ENCODE measurements at regions not wholly inside any gene's neighbourhood (a gene's known extent, or its start where the extent isn't known, plus 50 kb on each side); places are given as distances from the start of the nearest gene placed in this dataset.

DNA sequence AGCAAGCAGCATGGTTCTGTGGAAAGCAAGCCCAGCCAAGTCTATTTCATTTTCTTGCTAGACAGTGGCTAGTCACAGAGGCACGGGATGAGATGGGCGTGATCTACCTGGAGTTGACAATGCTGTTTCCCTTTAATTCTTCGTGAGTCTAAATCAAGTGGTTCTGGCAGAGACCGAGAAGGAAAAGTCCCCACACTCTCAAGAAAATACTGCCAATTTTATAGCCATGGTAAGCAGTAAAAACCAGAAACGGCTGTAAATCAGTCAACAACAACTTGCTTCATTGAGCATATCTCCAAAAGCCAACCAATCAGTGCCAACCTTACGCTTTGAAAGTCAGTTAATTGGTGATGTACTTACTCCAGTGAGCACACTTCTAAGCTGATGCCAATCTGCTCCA, 223.4 kb downstream of the SEC23IP start:
- peak overlapping the region; percentile 4; the same call in 1 of the 2 replicates for H3K27ac ChIP-seq
- TF ChIP-seq, protein P1, sequence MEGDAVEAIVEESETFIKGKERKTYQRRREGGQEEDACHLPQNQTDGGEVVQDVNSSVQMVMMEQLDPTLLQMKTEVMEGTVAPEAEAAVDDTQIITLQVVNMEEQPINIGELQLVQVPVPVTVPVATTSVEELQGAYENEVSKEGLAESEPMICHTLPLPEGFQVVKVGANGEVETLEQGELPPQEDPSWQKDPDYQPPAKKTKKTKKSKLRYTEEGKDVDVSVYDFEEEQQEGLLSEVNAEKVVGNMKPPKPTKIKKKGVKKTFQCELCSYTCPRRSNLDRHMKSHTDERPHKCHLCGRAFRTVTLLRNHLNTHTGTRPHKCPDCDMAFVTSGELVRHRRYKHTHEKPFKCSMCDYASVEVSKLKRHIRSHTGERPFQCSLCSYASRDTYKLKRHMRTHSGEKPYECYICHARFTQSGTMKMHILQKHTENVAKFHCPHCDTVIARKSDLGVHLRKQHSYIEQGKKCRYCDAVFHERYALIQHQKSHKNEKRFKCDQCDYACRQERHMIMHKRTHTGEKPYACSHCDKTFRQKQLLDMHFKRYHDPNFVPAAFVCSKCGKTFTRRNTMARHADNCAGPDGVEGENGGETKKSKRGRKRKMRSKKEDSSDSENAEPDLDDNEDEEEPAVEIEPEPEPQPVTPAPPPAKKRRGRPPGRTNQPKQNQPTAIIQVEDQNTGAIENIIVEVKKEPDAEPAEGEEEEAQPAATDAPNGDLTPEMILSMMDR (conservative IDR thresholded peaks at IDR 0.05) = no peak

DNA sequence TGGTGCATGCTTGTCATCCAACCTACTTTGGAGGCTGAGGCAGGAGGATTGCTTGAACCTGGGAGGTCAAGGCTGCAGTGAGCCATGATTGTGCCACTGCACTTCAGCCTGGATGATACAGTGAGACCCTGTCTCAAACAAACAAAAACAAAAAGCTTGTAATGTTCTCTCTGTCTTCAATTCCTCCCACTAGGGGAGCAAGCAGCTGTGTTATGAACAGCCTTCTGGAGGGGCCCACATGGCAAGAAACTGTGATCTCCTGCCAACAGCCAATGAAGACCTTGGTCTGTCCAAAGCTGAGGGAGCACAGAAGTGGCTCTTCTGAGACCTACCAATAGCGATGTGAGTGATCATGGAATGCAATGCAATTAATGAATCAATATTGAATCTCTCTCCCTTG, 229.2 kb downstream of the SEC23IP start:
- no peak overlapping the region for H3K27ac ChIP-seq
- TF ChIP-seq, protein P1 (conservative IDR thresholded peaks at IDR 0.05) = no peak

DNA sequence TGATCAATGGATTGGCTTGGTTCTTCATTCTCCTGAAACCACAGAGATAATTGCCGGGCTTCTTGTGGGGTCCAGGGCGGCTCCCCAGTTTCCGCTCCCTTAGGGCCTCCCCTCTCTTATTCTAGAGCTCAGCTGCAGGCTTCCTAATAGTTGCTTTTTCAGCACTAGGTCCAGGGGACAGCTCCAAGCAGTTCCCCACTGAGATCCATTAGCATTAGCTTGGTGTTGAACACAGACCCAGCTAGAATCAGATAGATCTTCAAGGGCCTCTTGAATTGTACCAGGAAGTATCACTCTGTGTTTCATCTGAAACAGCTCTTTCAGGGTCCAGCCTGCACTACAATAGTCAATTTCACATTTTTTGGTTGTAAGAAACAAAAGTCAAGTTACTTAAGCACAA, 238.7 kb downstream of the SEC23IP start:
- TF ChIP-seq, protein P1 (conservative IDR thresholded peaks at IDR 0.05) = no peak
- H3K27ac ChIP-seq = no peak overlapping the region

DNA sequence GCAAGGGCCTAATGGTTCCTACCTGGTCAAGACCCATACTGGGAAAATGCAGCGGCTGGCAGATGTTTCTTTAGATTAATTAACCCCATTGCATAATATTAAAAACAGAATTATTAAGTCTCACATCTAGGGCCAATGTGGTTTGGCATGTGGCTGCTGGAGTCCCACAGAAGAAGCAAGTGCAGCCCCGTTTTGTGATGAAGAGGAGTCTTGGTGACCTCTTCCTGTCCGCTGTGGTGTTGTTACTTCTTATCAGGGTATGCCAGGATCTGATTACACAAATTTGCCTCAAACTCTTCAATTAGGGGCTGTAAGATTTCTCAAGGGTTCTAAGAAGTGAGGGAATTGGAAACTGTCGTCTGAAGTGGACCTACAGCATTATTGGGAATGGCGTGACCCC, 240.3 kb downstream of the SEC23IP start:
- H3K27ac ChIP-seq = no peak overlapping the region
- TF ChIP-seq, protein P1 (conservative IDR thresholded peaks at IDR 0.05) = no peak

DNA sequence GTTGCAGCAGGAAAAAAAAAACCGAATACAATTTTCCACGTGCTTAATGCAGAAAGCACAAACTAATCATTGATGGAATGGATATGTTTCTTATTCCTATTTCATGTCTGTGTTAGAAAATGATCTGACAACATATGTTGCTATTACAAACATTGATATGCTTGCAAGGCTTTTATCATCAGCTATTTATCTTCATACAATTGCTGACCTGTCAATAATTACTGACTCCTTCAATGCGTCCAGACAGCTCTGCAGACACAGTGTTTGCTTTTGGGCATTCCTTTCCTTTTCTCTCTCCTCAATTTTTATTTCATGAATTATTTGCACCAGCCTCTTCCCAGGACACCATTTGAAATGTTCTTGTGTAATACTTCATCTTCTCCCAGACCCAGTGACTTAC, 246.2 kb downstream of the SEC23IP start:
- TF ChIP-seq, protein P1 (conservative IDR thresholded peaks at IDR 0.05) = no peak
- no peak overlapping the region for H3K27ac ChIP-seq

DNA sequence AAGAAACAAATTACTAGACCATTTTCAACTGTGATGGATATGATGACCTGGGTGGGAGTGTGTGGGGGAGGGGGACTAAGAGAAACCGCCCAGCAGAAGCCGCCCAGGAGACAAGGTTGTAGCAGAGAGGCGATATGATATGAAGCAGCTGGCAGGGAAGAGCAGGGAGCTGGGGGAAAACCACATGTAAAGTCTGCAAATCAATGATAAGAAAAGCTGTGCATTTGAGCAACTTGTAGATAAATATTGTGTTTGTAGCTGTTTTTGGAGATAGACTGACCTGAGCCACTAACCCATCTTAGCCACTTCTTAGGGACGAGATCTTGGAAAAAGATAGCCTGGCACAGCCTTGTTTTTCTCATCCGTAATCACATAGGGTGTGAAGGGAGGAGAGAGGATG, 252.6 kb downstream of the SEC23IP start:
- H3K27ac ChIP-seq = no peak overlapping the region
- TF ChIP-seq, protein P1 (conservative IDR thresholded peaks at IDR 0.05) = no peak

DNA sequence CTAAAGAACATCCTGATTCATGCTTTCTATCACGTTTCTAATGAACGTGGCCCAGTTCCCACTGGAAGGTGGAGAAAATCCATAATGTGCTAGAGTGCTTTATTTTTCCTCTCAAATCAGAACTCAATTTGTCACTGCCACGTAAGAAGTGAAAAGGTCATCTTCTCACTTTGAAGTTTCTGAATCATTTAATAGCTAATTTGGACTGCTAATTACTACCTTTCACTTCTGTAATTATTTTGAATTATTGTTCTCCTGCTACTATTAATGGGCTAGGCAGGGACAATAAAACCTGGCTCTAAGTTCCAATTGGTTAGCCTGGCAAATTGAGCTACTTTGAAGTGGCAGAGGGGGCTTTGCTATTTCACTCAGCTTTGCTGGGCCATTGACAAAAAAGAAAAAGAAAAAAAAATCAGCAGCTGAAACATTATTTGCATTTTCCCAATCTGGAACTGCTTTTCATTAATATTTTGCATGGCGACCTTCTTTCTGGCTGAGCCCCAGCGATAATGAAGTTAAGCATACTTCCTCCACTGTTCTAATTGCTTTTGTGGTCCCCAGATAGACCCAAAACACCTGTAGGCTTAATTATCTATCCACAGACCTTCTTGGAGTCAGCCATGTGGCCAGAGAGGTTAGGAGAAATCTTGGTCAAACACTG, 264.2 kb downstream of the SEC23IP start:
- TF ChIP-seq, protein P1 (conservative IDR thresholded peaks at IDR 0.05) = no peak
- H3K27ac ChIP-seq = no peak overlapping the region
